Nephron (organoid): ENCODE measurements at regions not wholly inside any gene's neighbourhood (a gene's known extent, or its start where the extent isn't known, plus 50 kb on each side); places are given as distances from the start of the nearest gene placed in this dataset.

Source experiments
- H3K27ac Mint-ChIP-seq, 3 experiments: 2 replicates each; pipeline ENCODE4 v1.8.0; 2020; ENCODE audit warnings: mixed read lengths in 3 of 3, mild to moderate bottlenecking in 2 of 3, moderate library complexity in 1 of 3
- H3K27me3 Mint-ChIP-seq: 2 replicates; pipeline ENCODE4 v1.8.0; 2021; ENCODE audit warnings: low read depth, mild to moderate bottlenecking, moderate library complexity, mixed read lengths
- H3K36me3 Mint-ChIP-seq: 2 replicates; pipeline ENCODE4 v1.8.0; 2020; ENCODE audit warnings: low read depth, mixed read lengths
- H3K4me1 Mint-ChIP-seq: 2 replicates; pipeline ENCODE4 v1.8.0; 2020; ENCODE audit warnings: mixed read lengths
- H3K4me3 Mint-ChIP-seq, 3 experiments: 2 replicates each; pipeline ENCODE4 v1.8.0; 2020; ENCODE audit warnings: mild to moderate bottlenecking in 3 of 3, mixed read lengths in 3 of 3, moderate library complexity in 2 of 3
- H3K9me3 Mint-ChIP-seq: 2 replicates; pipeline ENCODE4 v1.8.0; 2020; ENCODE audit warnings: mixed read lengths
- CTCF ChIP-seq, 3 experiments: fragments of 200-600 bp; sonication (generic); IDR thresholded peaks; one replicate each; pipeline ENCODE4 v1.5.0; 2021; ENCODE audit warnings: antibody characterized with exemption in 3 of 3; ENCODE audit not compliant: unreplicated experiment in 3 of 3

GRCh38 chrX:76657499-76657898 is 230.0 kb downstream of the MAGEE1 start:
- Mint-ChIP-seq H3K36me3 (no peaks in the 10 kb centered on the region), H3K4me3 (no peak overlapping the region), H3K9me3 (peaks cover 35% of the 10 kb centered on the region), H3K27ac (no peak overlapping the region), H3K4me1 (no peaks in the 10 kb centered on the region), H3K27me3 (no peaks in the 10 kb centered on the region)
- no peak for TF ChIP-seq CTCF (IDR thresholded peaks at IDR 0.05; ENCODE audit: unreplicated experiment in 3 of 3)
